ENCODE measurements at regions not wholly inside any gene's neighbourhood (a gene's known extent, or its start where the extent isn't known, plus 50 kb on each side); places are given as distances from the start of the nearest gene placed in this dataset.

- H3K9ac ChIP-seq (ENCODE audit: control insufficient read depth, extremely low read depth, insufficient read depth, low read length): no peak overlapping the region
These were observed 127.5 kb upstream of the THRB start for GRCh38 chr3:24622138-24622537.

GRCh38 chr3:24622696-24623225, 128.1 kb upstream of the THRB start:
- dilution Hi-C loops (cut with MboI; ENCODE audit: extremely low pct_ligation_motif_present, low sequenced_read_pairs): no loop called here
- Histone ChIP-seq H4K20me1 (ENCODE audit: control insufficient read depth, extremely low read depth, insufficient read depth, low read length) (no peaks in the 10 kb centered on the region), H3K9me1 (ENCODE audit: control insufficient read depth, extremely low read depth, insufficient read depth, low read length) (no peaks in the 10 kb centered on the region), H2AFZ (ENCODE audit: control insufficient read depth, low read length) (no peak overlapping the region), H3K79me2 (ENCODE audit: control insufficient read depth, insufficient read depth, low read length) (no peaks in the 10 kb centered on the region), H3K4me1 (ENCODE audit: control insufficient read depth, extremely low read depth, insufficient read depth, low read length) (no peaks in the 10 kb centered on the region), H3K4me3 (ENCODE audit: control insufficient read depth in 2 of 3, extremely low read depth in 1 of 3, insufficient read depth in 2 of 3, low read depth in 1 of 3, low read length in 3 of 3) (no peak overlapping the region), H3K36me3 (ENCODE audit: control insufficient read depth in 2 of 2, extremely low read depth in 1 of 2, insufficient read depth in 2 of 2, low read length in 2 of 2) (no peaks in the 10 kb centered on the region), H3K27me3 (ENCODE audit: control insufficient read depth, extremely low read depth, insufficient read depth, low read length) (no peaks in the 10 kb centered on the region), H3K9me3 (ENCODE audit: control insufficient read depth, low read depth, low read length) (no peaks in the 10 kb centered on the region), H3K27ac (ENCODE audit: control insufficient read depth, insufficient read depth, low read length) (no peak overlapping the region), H3K4me2 (ENCODE audit: control insufficient read depth, extremely low read depth, insufficient read depth, low read depth, low read length) (no peak overlapping the region), H3K9ac (ENCODE audit: control insufficient read depth, extremely low read depth, insufficient read depth, low read length) (no peak overlapping the region)
- DNase-seq (ENCODE audit: low read depth, low spot score): no peak
- FAIRE-seq: no peak
- no peak for TF ChIP-seq EZH2 (IDR thresholded peaks at IDR 0.05; ENCODE audit: low read length)
- no peak for TF ChIP-seq CTCF (optimal IDR thresholded peaks at IDR 0.05 in 1 of 3, IDR thresholded peaks at IDR 0.05 in 1 of 3, conservative IDR thresholded peaks at IDR 0.05 in 1 of 3; ENCODE audit: extremely low read depth in 1 of 3, insufficient read depth in 2 of 3, low read length in 3 of 3)

More at GRCh38 chr3:24622138-24622537, 127.5 kb upstream of the THRB start:
- dilution Hi-C loops (cut with MboI; ENCODE audit: extremely low pct_ligation_motif_present, low sequenced_read_pairs): no loop called here
- H3K4me3 ChIP-seq (ENCODE audit: control insufficient read depth in 2 of 3, extremely low read depth in 1 of 3, insufficient read depth in 2 of 3, low read depth in 1 of 3, low read length in 3 of 3): no peak overlapping the region
- H3K27me3 ChIP-seq (ENCODE audit: control insufficient read depth, extremely low read depth, insufficient read depth, low read length): no peaks in the 10 kb centered on the region
- no peaks in the 10 kb centered on the region for H4K20me1 ChIP-seq (ENCODE audit: control insufficient read depth, extremely low read depth, insufficient read depth, low read length)
- H3K4me1 ChIP-seq (ENCODE audit: control insufficient read depth, extremely low read depth, insufficient read depth, low read length): no peaks in the 10 kb centered on the region
- H2AFZ ChIP-seq (ENCODE audit: control insufficient read depth, low read length): no peak overlapping the region
- no peaks in the 10 kb centered on the region for H3K79me2 ChIP-seq (ENCODE audit: control insufficient read depth, insufficient read depth, low read length)
- H3K9me1 ChIP-seq (ENCODE audit: control insufficient read depth, extremely low read depth, insufficient read depth, low read length): no peaks in the 10 kb centered on the region
- FAIRE-seq (no peak), DNase-seq (ENCODE audit: low read depth, low spot score) (no peak)
- H3K9me3 ChIP-seq (ENCODE audit: control insufficient read depth, low read depth, low read length): no peaks in the 10 kb centered on the region
- H3K4me2 ChIP-seq (ENCODE audit: control insufficient read depth, extremely low read depth, insufficient read depth, low read depth, low read length): no peak overlapping the region
- TF ChIP-seq EZH2 (IDR thresholded peaks at IDR 0.05; ENCODE audit: low read length): no peak
- no peak for TF ChIP-seq CTCF (optimal IDR thresholded peaks at IDR 0.05 in 1 of 3, IDR thresholded peaks at IDR 0.05 in 1 of 3, conservative IDR thresholded peaks at IDR 0.05 in 1 of 3; ENCODE audit: extremely low read depth in 1 of 3, insufficient read depth in 2 of 3, low read length in 3 of 3)
- no peaks in the 10 kb centered on the region for H3K36me3 ChIP-seq (ENCODE audit: control insufficient read depth in 2 of 2, extremely low read depth in 1 of 2, insufficient read depth in 2 of 2, low read length in 2 of 2)
- H3K27ac ChIP-seq (ENCODE audit: control insufficient read depth, insufficient read depth, low read length): no peak overlapping the region
